Mucosa of rectum (tissue), 2 donors: ENCODE measurements at regions not wholly inside any gene's neighbourhood (a gene's known extent, or its start where the extent isn't known, plus 50 kb on each side); places are given as distances from the start of the nearest gene placed in this dataset.

Experiments used
- H3K27ac ChIP-seq, 2 donors: one replicate each; pipeline ENCODE4 v1.7.0; 2013; ENCODE audit warnings: inconsistent platforms in 2 of 2, low read depth in 2 of 2, low read length in 2 of 2
- H3K27me3 ChIP-seq, 2 donors: one replicate each; pipeline ENCODE4 v1.7.0; 2013; ENCODE audit warnings: low read length in 2 of 2; ENCODE audit not compliant: control insufficient read depth in 2 of 2, insufficient read depth in 2 of 2
- H3K36me3 ChIP-seq, 2 donors: one replicate each; pipeline ENCODE4 v1.7.0; 2013; ENCODE audit warnings: low read length in 2 of 2; ENCODE audit not compliant: control insufficient read depth in 2 of 2, insufficient read depth in 2 of 2
- H3K4me1 ChIP-seq, 2 donors: one replicate each; pipeline ENCODE4 v1.7.0; 2013; ENCODE audit warnings: low read length in 2 of 2, mild to moderate bottlenecking in 1 of 2; ENCODE audit not compliant: control insufficient read depth in 2 of 2, insufficient read depth in 2 of 2
- H3K4me3 ChIP-seq, 2 donors: one replicate each; pipeline ENCODE4 v1.7.0; 2013; ENCODE audit warnings: low read length in 2 of 2
- H3K9ac ChIP-seq, 2 donors: one replicate each; pipeline ENCODE4 v1.7.0; 2013; ENCODE audit warnings: low read length in 2 of 2, low read depth in 1 of 2, mild to moderate bottlenecking in 1 of 2
- H3K9me3 ChIP-seq, 2 donors: one replicate each; pipeline ENCODE4 v1.7.0; 2013; ENCODE audit warnings: low read length in 2 of 2; ENCODE audit not compliant: control insufficient read depth in 2 of 2
- donor health status: healthy.
- donor health status: Normal muscosa, but diverticular disease.

GRCh38 chr11:121696931-121697670 lies 244.3 kb upstream of the SORL1-AS1 start:
- no peak overlapping the region for H3K27ac ChIP-seq
- no peak overlapping the region for H3K4me3 ChIP-seq

GRCh38 chr11:121696177-121696871 lies 243.6 kb upstream of the SORL1-AS1 start:
- H3K27me3 ChIP-seq = no peaks in the 10 kb centered on the region
- H3K9ac ChIP-seq = no peak overlapping the region
- H3K4me3 ChIP-seq = no peak overlapping the region
- no peaks in the 10 kb centered on the region for H3K36me3 ChIP-seq
- H3K27ac ChIP-seq = no peak overlapping the region
- no peaks in the 10 kb centered on the region for H3K9me3 ChIP-seq
- H3K4me1 ChIP-seq = no peaks in the 10 kb centered on the region

More at GRCh38 chr11:121696931-121697670, 244.3 kb upstream of the SORL1-AS1 start:
- Histone ChIP-seq H3K27me3 (no peaks in the 10 kb centered on the region), H3K4me1 (no peaks in the 10 kb centered on the region), H3K9ac (no peak overlapping the region), H3K36me3 (no peaks in the 10 kb centered on the region), H3K9me3 (no peaks in the 10 kb centered on the region)

- Histone ChIP-seq H3K27ac (no peak overlapping the region), H3K4me1 (no peaks in the 10 kb centered on the region), H3K9me3 (no peaks in the 10 kb centered on the region), H3K4me3 (no peak overlapping the region), H3K27me3 (no peaks in the 10 kb centered on the region), H3K9ac (no peak overlapping the region), H3K36me3 (no peaks in the 10 kb centered on the region)
These were observed 239.5 kb upstream of the SORL1-AS1 start for GRCh38 chr11:121692236-121692635.

GRCh38 chr11:121688860-121689614 lies 236.3 kb upstream of the SORL1-AS1 start:
- Histone ChIP-seq H3K27ac (no peak overlapping the region), H3K9ac (no peak overlapping the region), H3K27me3 (no peaks in the 10 kb centered on the region), H3K4me3 (no peak overlapping the region), H3K4me1 (no peaks in the 10 kb centered on the region), H3K9me3 (no peaks in the 10 kb centered on the region), H3K36me3 (no peaks in the 10 kb centered on the region)

- Histone ChIP-seq H3K4me1 (no peaks in the 10 kb centered on the region), H3K27me3 (no peaks in the 10 kb centered on the region), H3K36me3 (no peaks in the 10 kb centered on the region), H3K9ac (no peak overlapping the region), H3K9me3 (no peaks in the 10 kb centered on the region), H3K27ac (no peak overlapping the region), H3K4me3 (no peak overlapping the region)
These were observed 235.3 kb upstream of the SORL1-AS1 start for GRCh38 chr11:121688055-121688491.

- Histone ChIP-seq H3K9ac (no peak overlapping the region), H3K27me3 (no peaks in the 10 kb centered on the region)
These were observed 231.0 kb upstream of the SORL1-AS1 start for GRCh38 chr11:121683791-121684190.

More at GRCh38 chr11:121683791-121684190, 231.0 kb upstream of the SORL1-AS1 start:
- Histone ChIP-seq H3K27ac (no peak overlapping the region), H3K4me1 (no peaks in the 10 kb centered on the region), H3K9me3 (no peaks in the 10 kb centered on the region), H3K36me3 (no peaks in the 10 kb centered on the region), H3K4me3 (no peak overlapping the region)
